KMS-11 (cell line): ENCODE measurements at regions not wholly inside any gene's neighbourhood (a gene's known extent, or its start where the extent isn't known, plus 50 kb on each side); places are given as distances from the start of the nearest gene placed in this dataset.

ENCODE experiments used
- H2AFZ ChIP-seq: fragments of 200-600 bp; sonication (generic); 2 replicates; pipeline ENCODE4 v1.6.1; 2016; ENCODE audit warnings: antibody characterized with exemption, mixed run types, low read depth
- H3K27ac ChIP-seq: fragments of 200-600 bp; sonication (generic); 2 replicates; pipeline ENCODE4 v1.6.1; 2016; ENCODE audit warnings: mild to moderate bottlenecking, mixed run types
- H3K27me3 ChIP-seq: fragments of 200-600 bp; sonication (generic); 2 replicates; pipeline ENCODE4 v1.6.1; 2017; ENCODE audit warnings: mild to moderate bottlenecking, low read depth, mixed run types, moderate library complexity; ENCODE audit not compliant: insufficient read depth
- H3K36me3 ChIP-seq: fragments of 200-600 bp; sonication (generic); 2 replicates; pipeline ENCODE4 v1.6.1; 2017; ENCODE audit warnings: mild to moderate bottlenecking, mixed run types; ENCODE audit not compliant: insufficient read depth
- H3K4me1 ChIP-seq: fragments of 200-600 bp; sonication (generic); 2 replicates; pipeline ENCODE4 v1.6.1; 2016; ENCODE audit warnings: mild to moderate bottlenecking, low read depth, mixed run types; ENCODE audit not compliant: poor library complexity, severe bottlenecking
- H3K4me2 ChIP-seq: fragments of 200-600 bp; sonication (generic); 2 replicates; pipeline ENCODE4 v1.7.0; 2016; ENCODE audit warnings: mild to moderate bottlenecking, mixed run types
- H3K4me3 ChIP-seq: fragments of 200-600 bp; sonication (generic); IDR thresholded peaks from 2 replicates; pipeline ENCODE4 v1.6.1; 2017; ENCODE audit warnings: low read depth, low read length, mixed read lengths; ENCODE audit not compliant: insufficient read depth
- H3K79me2 ChIP-seq: fragments of 200-600 bp; sonication (generic); 2 replicates; pipeline ENCODE4 v1.6.1; 2016; ENCODE audit warnings: low read depth, mixed run types; ENCODE audit not compliant: insufficient read depth
- H3K9ac ChIP-seq: fragments of 200-600 bp; sonication (generic); 2 replicates; pipeline ENCODE4 v1.6.1; 2016; ENCODE audit warnings: mild to moderate bottlenecking, mixed run types
- H4K20me1 ChIP-seq: fragments of 200-600 bp; sonication (generic); 2 replicates; pipeline ENCODE4 v1.6.1; 2016; ENCODE audit warnings: mild to moderate bottlenecking, mixed run types; ENCODE audit not compliant: insufficient read depth
- TF ChIP-seq, protein P1 (sequence below): fragments of 200-600 bp; sonication (generic); conservative IDR thresholded peaks from 2 replicates; pipeline ENCODE4 v1.6.1; 2017; ENCODE audit warnings: low read depth, mild to moderate bottlenecking, antibody characterized with exemption, low read length, moderate library complexity, mixed read lengths

DNA sequence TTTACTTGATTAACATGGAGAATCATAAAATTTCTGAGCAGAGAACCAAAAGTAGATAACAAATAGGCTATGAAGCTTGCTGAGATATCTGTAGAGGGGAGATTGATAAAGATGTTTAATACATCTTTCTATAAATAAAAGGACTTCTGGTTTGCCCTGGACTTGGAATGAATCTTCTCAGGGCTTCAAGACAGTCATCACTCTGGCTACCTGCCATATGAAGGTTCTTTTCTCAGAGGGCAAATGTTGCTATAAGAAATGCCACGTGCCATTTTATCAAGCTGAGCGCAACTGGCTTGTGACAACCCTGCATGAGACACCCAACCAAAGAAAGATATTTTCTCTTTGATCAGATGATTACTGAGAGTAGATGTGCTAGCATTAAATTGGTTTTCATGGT lies 192.5 kb downstream of the WNT5A start:
- TF ChIP-seq, protein P1, sequence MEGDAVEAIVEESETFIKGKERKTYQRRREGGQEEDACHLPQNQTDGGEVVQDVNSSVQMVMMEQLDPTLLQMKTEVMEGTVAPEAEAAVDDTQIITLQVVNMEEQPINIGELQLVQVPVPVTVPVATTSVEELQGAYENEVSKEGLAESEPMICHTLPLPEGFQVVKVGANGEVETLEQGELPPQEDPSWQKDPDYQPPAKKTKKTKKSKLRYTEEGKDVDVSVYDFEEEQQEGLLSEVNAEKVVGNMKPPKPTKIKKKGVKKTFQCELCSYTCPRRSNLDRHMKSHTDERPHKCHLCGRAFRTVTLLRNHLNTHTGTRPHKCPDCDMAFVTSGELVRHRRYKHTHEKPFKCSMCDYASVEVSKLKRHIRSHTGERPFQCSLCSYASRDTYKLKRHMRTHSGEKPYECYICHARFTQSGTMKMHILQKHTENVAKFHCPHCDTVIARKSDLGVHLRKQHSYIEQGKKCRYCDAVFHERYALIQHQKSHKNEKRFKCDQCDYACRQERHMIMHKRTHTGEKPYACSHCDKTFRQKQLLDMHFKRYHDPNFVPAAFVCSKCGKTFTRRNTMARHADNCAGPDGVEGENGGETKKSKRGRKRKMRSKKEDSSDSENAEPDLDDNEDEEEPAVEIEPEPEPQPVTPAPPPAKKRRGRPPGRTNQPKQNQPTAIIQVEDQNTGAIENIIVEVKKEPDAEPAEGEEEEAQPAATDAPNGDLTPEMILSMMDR, result no peak
- H3K27me3 ChIP-seq, result no peaks in the 10 kb centered on the region
- no peak overlapping the region for H2AFZ ChIP-seq
- H3K4me1 ChIP-seq, result no peaks in the 10 kb centered on the region
- no peaks in the 10 kb centered on the region for H4K20me1 ChIP-seq
- no peak overlapping the region for H3K4me3 ChIP-seq
- no peak overlapping the region for H3K4me2 ChIP-seq
- no peaks in the 10 kb centered on the region for H3K36me3 ChIP-seq
- H3K9ac ChIP-seq, result no peak overlapping the region
- no peaks in the 10 kb centered on the region for H3K79me2 ChIP-seq
- H3K27ac ChIP-seq, result no peak overlapping the region

DNA sequence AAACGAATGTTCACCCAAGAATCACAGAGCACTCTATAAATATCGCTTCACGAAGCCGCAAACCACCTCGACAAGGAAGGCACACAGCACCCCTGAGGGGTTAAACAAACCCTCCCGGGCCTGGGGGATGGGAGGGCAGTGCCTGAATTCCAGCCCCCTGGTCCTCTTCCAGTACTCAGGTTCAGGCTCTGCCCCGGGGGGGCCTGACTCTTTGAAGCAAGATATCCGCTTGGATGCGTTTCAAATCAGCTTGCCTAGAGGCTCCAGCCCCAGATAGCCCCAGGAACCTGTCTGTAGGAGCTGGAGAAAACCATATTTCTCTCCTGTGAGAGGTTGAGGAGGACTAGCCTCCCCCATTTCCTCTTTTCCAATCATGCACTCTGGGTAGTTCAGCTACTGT lies 194.7 kb downstream of the WNT5A start:
- H3K36me3 ChIP-seq, result no peaks in the 10 kb centered on the region
- no peak overlapping the region for H3K27ac ChIP-seq
- no peak overlapping the region for H3K4me2 ChIP-seq
- TF ChIP-seq, protein P1, result no peak
- H3K27me3 ChIP-seq, result no peaks in the 10 kb centered on the region
- no peak overlapping the region for H2AFZ ChIP-seq
- H3K4me3 ChIP-seq, result no peak overlapping the region
- H3K79me2 ChIP-seq, result no peaks in the 10 kb centered on the region
- H3K4me1 ChIP-seq, result no peaks in the 10 kb centered on the region
- H3K9ac ChIP-seq, result no peak overlapping the region
- no peaks in the 10 kb centered on the region for H4K20me1 ChIP-seq

- Histone ChIP-seq H3K4me2 (no peak overlapping the region), H4K20me1 (no peaks in the 10 kb centered on the region), H3K36me3 (no peaks in the 10 kb centered on the region), H3K79me2 (no peaks in the 10 kb centered on the region), H3K27me3 (no peaks in the 10 kb centered on the region), H3K27ac (no peak overlapping the region), H3K4me3 (no peak overlapping the region), H3K9ac (no peak overlapping the region), H2AFZ (no peak overlapping the region), H3K4me1 (no peaks in the 10 kb centered on the region)
- TF ChIP-seq, protein P1, result no peak
Measured at GRCh38 chr3:55288657-55289056, 198.4 kb downstream of the WNT5A start.

GRCh38 chr3:55286693-55287092 lies 200.4 kb downstream of the WNT5A start:
- no peak overlapping the region for H3K9ac ChIP-seq
- no peak overlapping the region for H3K27ac ChIP-seq
- H2AFZ ChIP-seq, result no peak overlapping the region
- H3K4me1 ChIP-seq, result no peaks in the 10 kb centered on the region
- H3K4me3 ChIP-seq, result no peak overlapping the region
- no peaks in the 10 kb centered on the region for H3K27me3 ChIP-seq
- H3K36me3 ChIP-seq, result no peaks in the 10 kb centered on the region
- TF ChIP-seq, protein P1, result no peak
- H3K4me2 ChIP-seq, result no peak overlapping the region
- no peaks in the 10 kb centered on the region for H3K79me2 ChIP-seq
- H4K20me1 ChIP-seq, result no peaks in the 10 kb centered on the region
